ENCODE measurements at regions not wholly inside any gene's neighbourhood (a gene's known extent, or its start where the extent isn't known, plus 50 kb on each side); places are given as distances from the start of the nearest gene placed in this dataset.

DNA sequence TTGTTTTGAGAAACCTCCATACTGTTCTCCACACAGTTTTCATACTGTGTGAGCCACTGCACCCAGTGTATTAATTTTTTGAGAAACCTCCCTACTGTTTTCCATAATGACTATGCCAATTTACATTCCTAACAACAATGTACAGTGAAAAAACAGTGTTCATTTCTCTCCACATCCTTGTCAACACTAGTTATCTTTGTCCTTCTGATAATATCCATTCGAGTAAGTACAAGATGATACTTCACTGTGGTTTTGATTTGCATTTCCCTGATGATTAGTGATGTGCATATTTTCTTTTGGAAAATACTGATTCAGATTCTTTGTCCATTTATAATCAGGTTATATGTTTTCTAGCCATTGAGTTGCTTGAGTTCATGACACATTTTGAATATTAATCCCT lies 462.0 kb downstream of the CDH11 start:
- DNase-seq (ENCODE audit: low read depth in 3 of 3, low spot score in 2 of 3): no peak

DNA sequence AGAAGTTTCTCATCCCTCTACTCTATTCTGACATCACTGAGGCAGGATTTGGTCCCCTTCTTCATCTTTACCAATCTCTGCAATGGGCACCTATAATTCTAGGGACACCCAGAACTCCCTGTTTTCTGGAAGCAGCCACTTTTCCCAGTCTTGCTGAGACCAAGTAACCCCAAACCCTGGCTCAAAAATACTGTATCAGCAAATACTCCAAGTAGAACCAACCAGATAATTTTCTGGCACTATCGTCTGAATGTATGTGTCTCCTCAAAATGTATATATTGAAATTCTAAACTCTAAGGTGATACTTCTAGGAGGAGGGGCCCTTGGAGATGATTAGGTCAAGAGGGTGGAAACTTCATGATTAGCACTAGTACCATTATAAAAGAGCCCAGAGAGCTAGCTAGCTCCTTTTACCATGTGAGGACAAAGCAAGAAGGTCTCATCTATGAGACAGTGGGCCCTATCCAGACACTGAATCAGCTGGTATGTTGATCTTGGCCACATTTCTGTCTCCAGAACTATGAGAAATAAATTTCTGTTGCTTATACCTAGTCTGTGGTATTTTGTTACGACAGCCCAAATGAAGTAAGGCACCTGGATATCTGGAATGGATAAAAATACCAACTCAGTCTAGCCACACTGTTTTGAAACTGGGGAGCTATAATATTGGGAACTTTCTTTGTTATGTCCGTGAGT lies 464.4 kb downstream of the CDH11 start:
- DNase-seq (ENCODE audit: low read depth in 3 of 3, low spot score in 2 of 3): no peak

DNA sequence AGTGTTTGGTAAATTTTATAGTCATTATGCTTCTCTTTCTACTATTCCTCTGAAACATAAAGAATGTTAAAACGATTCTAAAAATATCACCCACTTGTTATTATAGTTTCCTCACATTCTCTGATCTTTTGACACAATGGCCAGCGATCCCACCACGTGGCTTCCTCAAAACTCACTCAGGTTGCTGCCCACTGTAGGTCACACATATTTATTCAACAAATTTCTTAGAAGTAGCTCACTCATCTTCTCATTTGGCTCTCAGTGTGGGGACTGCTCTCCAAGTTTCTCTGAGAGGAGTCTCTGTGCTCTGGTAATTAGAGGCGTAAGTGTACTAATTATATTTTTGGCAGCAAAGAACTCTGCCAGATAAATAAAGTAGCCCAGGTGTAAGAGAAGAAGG lies 465.4 kb downstream of the CDH11 start:
- no peak for DNase-seq (ENCODE audit: low read depth in 3 of 3, low spot score in 2 of 3)

DNA sequence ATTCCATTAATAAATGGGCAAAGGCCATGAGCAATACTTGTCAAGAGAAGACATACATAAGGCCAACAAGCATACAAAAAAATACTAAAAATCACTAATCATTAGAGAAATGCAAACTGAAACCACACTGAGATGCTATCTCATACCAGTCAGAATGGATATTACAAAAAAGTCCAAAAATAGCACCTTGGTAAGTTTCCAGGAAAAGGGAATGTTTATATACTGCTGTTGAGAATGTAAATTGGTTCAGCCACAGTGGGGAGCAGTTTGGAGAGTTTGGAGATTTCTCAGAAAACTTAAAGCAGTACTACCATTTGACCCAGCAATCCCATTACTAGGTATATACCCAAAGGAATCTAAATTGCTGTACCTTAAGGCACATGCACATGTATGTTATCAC lies 467.7 kb downstream of the CDH11 start:
- no peak for DNase-seq (ENCODE audit: low read depth in 3 of 3, low spot score in 2 of 3)

DNA sequence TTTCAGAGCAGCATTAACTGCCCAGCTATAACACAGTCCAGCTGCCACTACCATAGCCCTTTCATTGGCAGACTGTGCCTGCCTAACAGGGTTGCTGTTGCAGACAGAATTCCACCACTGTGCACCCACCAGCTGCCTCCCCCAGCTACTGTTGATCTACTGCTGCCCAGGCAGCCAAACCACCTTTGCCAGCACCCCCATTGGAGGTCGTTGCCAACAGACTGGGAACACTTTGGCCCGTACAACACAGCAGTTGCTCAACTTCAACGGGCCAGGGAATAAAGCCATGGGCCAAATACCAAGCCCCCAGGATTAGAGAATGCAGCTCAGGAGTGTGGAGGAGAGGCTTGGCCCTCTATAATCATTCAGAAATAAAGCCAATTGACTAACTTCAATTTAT lies 473.6 kb downstream of the CDH11 start:
- no peak for DNase-seq (ENCODE audit: low read depth in 3 of 3, low spot score in 2 of 3)

DNA sequence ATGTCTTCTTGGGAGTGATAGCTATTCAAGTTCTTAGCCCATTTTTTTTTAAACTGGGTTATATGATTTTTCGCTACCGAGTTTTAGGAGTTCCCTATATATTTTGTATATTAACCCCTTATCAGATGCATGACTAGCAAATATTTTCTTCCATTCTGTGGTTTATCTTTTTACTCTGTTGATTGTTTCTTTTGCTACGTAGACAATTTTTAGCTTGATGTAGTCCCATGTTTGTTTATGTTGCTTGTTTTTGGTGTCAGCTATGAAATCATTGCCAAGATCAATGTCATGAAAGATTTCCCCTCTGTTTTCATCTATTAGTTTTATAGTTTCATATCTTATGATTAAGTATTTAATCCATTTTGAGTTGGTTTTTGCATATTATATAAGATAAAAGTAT lies 480.5 kb downstream of the CDH11 start:
- DNase-seq (ENCODE audit: low read depth in 3 of 3, low spot score in 2 of 3): no peak

DNA sequence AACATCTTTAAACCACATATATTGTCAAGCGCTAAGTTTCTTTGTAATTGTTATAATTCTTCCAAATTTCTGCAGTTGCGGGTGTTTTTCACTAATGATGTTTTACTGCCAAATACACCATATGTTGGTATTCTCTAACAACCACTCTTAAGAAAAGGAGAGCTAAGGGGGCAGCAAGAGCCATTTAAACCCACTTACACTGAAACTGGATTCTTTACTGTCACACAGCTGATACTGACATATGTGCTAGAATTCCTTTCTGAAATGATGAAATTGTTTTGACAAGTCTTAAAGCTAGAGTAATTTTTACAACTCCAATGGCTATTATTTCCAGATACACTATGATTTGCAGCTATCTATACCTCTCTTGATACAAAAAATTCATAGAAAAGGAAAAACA lies 483.1 kb downstream of the CDH11 start:
- DNase-seq (ENCODE audit: low read depth in 3 of 3, low spot score in 2 of 3): no peak

DNA sequence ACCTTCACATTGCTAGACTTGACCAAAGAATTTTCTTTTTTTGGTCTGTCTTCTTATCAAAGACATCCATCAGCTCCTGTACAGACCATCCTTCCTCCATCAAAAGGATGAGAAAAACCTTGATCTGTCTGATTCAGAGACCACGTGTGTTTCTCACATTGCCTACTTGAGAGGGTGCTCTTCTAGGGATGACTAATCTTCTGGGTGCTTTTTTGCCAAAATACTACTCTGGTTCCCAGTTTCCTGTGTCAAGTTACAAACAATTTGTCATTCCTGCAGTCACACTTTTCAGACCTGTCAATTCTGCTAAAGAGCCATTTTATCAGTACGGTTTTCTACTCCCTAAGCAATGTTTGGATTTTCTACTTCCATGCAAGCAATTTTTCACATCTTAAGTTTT lies 492.2 kb downstream of the CDH11 start:
- no peak for DNase-seq (ENCODE audit: low read depth in 3 of 3, low spot score in 2 of 3)

DNA sequence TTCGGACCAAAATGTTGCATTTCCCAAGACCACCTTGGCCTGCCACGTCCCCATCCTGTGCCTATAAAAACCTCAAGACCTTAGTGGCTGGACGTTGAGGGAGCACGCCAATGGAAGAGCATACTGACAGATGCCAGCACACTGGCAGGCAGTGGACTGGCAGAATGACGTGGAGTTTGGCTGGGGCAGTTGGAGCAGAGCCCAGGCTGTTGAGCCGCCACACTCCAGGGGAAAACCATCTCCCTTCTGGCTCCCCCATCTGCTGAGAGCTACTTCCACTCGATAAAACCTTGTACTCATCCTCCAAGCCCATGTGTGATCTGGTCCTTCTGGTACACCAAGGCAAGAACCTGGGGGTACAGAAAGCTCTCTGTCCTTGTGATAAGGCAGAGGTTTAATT lies 494.1 kb downstream of the CDH11 start:
- no peak for DNase-seq (ENCODE audit: low read depth in 3 of 3, low spot score in 2 of 3)

DNA sequence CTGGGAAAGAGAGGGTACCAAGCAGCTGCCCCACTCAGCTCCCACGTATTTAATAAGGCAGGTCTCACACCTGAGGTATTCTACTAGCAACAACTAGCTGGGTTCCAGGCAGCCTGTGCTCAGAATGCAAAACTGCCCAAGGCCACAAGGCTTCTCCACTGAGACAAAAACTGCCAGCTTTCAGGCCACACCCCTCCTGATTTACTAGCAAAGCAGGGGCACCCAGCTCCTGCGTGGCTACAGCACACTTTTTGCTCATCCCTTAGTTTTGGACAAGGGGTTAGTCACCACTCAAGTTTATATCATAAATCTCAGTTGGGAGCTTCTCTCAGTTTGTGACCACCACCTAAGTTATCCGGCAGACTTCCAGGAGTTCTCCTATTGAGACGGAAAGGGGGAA lies 494.6 kb downstream of the CDH11 start:
- no peak for DNase-seq (ENCODE audit: low read depth in 3 of 3, low spot score in 2 of 3)

DNA sequence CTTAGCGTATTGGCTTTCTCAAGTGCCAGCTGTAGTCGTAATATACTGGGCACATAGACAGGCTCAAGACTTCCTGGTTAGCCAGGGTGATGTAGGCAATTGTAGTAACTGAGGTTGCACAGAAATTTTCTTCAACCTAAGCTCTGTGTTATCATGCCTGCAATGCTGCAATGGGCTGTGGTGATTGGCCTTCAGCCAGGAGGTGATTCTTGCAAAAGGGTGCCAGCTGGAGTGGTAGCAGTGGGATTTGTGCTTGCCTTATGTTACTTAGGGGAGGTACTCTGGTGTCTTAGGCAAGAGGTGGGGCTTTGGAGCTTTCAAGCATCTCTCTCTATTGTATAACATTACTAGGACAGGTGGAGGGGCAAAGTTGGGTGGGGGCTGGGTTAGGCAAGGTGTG lies 495.1 kb downstream of the CDH11 start:
- no peak for DNase-seq (ENCODE audit: low read depth in 3 of 3, low spot score in 2 of 3)

DNA sequence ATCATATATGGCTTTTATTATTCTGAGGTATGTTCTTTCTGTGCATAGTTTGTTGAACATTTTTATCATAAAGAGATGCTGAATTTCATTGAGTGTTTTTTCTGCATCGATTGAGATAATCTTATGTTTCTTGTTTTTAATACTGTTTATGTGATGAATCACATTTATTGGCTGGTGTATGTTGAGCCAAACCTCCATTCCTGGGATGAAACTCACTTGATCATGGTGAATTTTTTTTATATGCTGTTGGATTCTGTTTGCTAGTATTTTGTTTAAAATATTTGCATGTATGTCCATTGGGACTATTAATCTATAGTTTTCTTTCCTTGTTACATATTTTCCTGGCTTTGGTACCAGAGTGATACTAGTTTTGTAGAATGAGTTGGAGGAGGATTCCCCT lies 500.2 kb downstream of the CDH11 start:
- DNase-seq (ENCODE audit: low read depth in 3 of 3, low spot score in 2 of 3): no peak

DNA sequence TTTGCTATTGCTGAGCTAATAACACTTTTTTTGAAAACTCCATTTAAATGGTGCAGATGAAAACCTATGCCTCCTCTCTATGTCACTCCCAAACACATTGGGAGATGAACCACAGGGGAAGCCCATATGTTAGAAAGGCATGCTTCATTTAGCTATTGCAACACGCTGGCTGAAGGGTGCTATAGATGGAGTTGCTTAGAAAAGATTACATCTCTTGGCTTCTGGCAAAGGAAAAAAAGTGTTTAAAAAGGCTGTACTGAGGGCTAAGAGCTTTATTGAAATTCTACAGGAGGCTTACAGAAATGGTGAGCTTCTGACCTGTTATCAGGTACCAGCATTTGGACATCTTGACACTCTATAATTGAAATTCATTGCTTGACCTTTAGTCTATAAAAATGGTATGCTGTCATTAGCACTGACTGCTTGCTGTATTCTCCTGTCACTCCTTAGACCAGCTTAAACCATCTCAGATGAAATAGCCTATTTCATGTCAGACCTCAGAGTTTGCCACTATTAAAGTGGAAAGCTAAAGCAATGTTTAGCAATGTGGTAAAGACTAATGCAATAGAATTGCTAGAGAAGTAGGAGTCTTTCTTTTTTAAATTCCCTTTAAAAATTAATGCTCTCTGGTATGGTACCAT lies 503.9 kb downstream of the CDH11 start:
- DNase-seq (ENCODE audit: low read depth in 3 of 3, low spot score in 2 of 3): no peak

DNA sequence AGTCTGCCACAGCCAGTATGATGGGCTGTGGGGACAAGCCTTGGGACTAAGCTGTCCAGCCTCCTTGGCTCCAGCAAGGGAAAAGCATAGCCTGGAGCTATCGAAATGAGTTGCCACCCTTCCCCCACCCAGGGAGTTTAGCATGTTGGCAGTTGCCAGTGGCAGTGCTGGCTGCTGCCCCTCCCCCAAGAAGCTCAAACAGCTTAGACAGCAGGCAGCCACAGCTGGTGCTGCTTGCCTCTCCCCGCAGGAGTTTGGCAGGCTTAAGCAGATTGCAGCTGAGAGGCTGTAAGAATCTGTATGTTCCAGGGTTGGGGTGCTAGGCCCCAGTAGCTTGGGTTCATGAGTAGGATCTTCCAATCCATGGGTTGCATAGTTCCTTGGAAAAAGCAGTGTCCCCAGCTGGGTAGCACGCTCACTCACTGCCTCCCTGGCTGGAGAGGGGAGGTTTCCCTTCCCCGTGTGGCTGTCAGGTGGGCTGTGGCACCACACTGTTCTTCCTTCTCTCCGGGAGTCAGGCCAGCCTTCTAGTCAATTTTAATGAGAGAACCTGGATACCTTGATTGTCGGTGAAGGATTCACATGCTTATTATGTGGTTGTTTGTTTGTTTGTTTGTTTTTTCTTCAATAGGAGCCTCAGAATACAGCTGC lies 506.1 kb downstream of the CDH11 start:
- DNase-seq (ENCODE audit: low read depth in 3 of 3, low spot score in 2 of 3): no peak

DNA sequence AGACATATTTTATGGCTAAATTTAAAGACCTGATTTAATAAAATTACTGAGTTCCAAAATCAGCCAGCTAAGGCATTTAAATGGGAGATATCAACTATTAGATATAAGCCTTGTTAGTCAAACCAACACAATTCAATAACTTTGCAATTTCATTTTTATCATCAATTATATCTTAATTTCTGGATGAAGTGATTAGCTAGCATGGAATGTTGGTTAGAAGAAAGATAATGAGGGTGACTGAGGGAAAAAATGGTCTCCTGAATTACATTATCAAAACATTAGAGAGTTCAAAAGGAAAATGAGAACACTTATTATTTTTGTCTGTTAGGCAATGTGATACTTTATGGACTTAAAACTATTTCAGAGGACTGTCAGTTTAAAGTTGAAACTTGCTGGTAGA lies 525.7 kb downstream of the CDH11 start:
- DNase-seq (ENCODE audit: low read depth in 3 of 3, low spot score in 2 of 3): no peak

DNA sequence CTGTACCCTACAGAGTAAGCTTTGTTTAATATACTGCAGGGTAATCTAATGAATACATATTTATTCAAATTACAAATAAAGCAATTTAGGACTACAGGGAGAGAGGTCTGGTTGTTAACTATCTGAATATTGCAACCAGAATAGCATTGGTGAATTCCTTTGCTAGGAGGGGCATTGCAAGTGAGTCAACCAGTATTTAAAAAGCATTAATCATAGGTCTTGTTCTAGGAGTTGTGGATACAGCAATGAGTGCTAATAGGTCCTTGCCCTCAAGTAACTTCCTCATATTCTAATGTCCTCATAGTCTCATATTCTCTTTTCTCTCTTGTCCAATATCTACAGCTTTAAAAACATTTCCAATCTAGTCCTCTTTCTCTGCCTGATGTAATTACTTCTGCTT lies 531.4 kb downstream of the CDH11 start:
- DNase-seq (ENCODE audit: low read depth in 3 of 3, low spot score in 2 of 3): no peak

DNA sequence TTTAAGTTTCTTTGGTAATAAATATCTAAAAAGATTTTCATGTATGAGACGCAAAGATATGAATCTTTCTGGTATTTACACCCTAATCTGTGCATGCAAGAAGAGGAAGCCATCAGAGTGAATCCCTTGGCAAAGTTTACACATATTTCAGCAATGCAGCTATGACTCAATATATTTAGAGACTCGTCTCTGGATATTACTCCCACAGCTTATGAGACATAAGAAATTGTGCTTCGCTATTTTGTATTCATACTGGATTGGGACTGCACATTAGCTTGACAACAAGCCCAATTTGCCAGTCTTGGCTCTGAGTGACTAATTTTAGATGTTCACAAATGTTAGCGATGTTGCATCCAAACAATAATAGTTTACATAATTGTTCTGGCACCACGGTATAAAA lies 532.0 kb downstream of the CDH11 start:
- no peak for DNase-seq (ENCODE audit: low read depth in 3 of 3, low spot score in 2 of 3)

DNA sequence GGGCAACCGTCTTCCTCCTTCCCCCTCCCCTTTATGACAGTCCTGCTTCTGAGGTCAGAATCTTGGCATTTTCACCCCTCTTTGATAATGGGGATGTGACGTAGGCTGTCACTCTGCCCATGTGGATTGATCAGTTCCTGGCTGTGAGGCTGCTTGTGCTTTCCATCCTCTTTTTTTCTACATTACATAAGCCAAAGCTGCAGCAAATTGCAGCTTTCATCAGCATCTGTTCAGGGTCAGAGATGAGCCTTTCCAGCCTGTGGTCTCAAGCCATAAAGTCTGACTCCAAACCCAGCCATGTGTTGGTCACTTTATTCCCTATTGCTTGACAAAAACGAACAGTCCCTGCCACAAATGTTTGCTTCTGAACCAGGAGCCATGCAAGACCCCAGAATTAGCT lies 535.1 kb downstream of the CDH11 start:
- DNase-seq (ENCODE audit: low read depth in 3 of 3, low spot score in 2 of 3): peak; percentile 21 to 35 (median 23)

DNA sequence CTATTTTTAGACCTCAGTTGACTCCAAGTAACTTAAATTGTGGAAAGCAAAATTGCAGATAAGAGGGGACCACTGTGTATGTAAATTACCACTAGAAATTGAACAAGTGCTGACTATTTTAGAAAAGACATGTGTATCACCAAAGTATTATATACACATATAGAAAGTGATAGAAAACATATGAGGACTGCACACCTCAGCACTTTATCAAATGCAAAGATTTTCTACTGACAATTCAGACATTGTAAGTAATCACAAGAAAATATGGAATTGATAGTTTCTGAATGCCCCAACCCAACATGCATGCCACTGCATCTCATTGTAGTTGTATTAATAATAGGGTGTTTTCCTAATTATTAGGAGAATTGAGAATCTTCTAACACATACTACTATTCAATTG lies 536.5 kb downstream of the CDH11 start:
- no peak for DNase-seq (ENCODE audit: low read depth in 3 of 3, low spot score in 2 of 3)

DNA sequence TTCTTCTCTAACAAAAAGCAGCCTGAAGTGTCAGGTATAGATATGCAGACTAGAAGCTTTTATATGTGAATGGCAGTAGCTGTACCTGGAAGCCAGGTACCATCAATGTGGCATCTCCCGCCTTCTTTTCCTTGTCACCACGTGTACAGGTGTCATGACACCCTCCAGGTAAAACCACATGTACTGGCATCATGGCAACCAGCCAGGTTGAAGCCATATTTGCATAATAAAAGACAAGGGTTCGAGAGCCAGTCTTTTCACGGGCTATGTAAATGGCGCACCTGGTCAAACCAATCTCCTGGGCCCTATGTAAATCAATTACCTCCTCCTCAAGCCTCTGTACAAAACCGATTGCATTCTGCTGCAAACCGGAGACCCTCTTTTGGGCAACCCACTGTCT lies 541.3 kb downstream of the CDH11 start:
- DNase-seq (ENCODE audit: low read depth in 3 of 3, low spot score in 2 of 3): no peak

DNA sequence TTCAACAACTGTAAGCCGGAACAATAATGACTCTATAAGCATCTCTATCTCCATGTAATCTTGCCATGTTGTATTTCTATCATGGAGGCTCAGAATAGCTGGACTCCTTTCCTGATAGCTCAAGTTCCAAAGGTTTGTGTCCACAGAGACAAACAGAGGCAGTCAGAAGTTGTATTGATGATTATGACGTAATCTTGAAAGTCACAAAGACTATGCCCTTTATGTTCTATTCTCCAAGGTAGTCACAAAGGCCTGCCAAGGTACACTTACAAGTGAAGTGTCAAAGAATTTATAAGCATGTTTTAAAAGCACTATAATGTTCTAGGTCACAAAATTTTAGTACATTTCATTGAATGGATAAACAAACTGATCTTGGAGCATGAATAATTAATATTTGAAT lies 542.2 kb downstream of the CDH11 start:
- no peak for DNase-seq (ENCODE audit: low read depth in 3 of 3, low spot score in 2 of 3)

DNA sequence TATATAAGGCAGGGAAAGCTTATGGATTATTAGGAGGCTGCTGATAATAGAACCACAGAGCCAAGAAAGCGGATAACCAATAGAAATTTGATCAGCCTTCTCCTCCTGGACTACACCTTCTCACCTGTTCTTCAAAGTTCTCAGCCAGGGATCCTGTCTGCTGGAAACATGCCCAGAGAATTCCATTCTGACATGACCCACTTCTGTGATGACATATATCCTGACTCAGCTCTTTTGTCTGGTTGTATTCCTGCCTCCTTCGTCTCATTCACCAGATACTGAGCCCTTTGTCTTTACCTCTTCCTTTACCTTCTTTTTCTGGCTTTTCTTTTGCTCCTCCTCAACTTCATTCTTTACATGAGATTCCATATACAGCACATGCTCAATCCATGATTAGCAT lies 576.1 kb downstream of the CDH11 start:
- no peak for DNase-seq (ENCODE audit: low read depth in 3 of 3, low spot score in 2 of 3)
